DMS153 treated with DMSO at 0.1 percent for 48 hours (cell line): ENCODE measurements at regions not wholly inside any gene's neighbourhood (a gene's known extent, or its start where the extent isn't known, plus 50 kb on each side); places are given as distances from the start of the nearest gene placed in this dataset.

Experiments
- DNase-seq: peaks from one replicate; lab custom pipeline; 2025; ENCODE audit not compliant: unreplicated experiment; lab: John Stamatoyannopoulos, UW

- DNase-seq, result no peak
Observed at GRCh38 chr2:2705871-2706270, 374.8 kb upstream of the MYT1L start.

GRCh38 chr2:2704428-2705090 is 373.5 kb upstream of the MYT1L start:
- no peak for DNase-seq

GRCh38 chr2:2703762-2704427 is 372.8 kb upstream of the MYT1L start:
- DNase-seq, result no peak

GRCh38 chr2:2703172-2703571 is 372.1 kb upstream of the MYT1L start:
- DNase-seq, result no peak

- no peak for DNase-seq
Observed at GRCh38 chr2:2702385-2702784, 371.3 kb upstream of the MYT1L start.

GRCh38 chr2:2701813-2702212 is 370.7 kb upstream of the MYT1L start:
- no peak for DNase-seq

- no peak for DNase-seq
Observed at GRCh38 chr2:2701176-2701781, 370.2 kb upstream of the MYT1L start.

- peak; percentile 64 for DNase-seq
Observed at GRCh38 chr2:2699121-2699505, 368.0 kb upstream of the MYT1L start.

GRCh38 chr2:2698182-2699120 is 367.4 kb upstream of the MYT1L start:
- peak; percentile 37 for DNase-seq

GRCh38 chr2:2696733-2697455 is 365.8 kb upstream of the MYT1L start:
- no peak for DNase-seq

- no peak for DNase-seq
Observed at GRCh38 chr2:2696325-2696724, 365.2 kb upstream of the MYT1L start.

- no peak for DNase-seq
Observed at GRCh38 chr2:2694746-2695145, 363.7 kb upstream of the MYT1L start.

- DNase-seq, result no peak
Observed at GRCh38 chr2:2692599-2693389, 361.7 kb upstream of the MYT1L start.

GRCh38 chr2:2691419-2691818 is 360.3 kb upstream of the MYT1L start:
- DNase-seq, result no peak

- no peak for DNase-seq
Observed at GRCh38 chr2:2690985-2691384, 359.9 kb upstream of the MYT1L start.

- DNase-seq, result peak; percentile 37
Observed at GRCh38 chr2:2689306-2689705, 358.2 kb upstream of the MYT1L start.

- peak; percentile 5 for DNase-seq
Observed at GRCh38 chr2:2688254-2688653, 357.2 kb upstream of the MYT1L start.

GRCh38 chr2:2687745-2688144 is 356.7 kb upstream of the MYT1L start:
- DNase-seq, result no peak

GRCh38 chr2:2686222-2686621 is 355.1 kb upstream of the MYT1L start:
- peak; percentile 6 for DNase-seq
